ENCODE measurements at regions not wholly inside any gene's neighbourhood (a gene's known extent, or its start where the extent isn't known, plus 50 kb on each side); places are given as distances from the start of the nearest gene placed in this dataset.

DNA sequence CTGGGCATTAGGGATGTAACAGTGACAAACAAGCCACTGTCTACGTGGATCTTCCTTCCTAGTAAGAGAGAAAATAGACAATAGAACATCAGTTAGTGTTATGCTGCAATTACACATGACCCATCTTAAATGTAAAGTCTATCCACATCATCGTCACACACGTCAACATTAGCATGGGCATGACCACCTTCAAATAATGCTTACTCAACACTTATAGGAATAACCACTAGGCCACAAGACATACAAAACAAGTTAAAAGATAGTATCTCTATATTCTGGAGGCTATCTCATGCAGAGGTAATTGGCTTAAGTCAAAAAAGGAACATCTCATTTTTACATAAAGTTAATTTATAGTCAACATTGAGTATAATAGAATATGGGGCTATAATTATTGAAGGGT, 156.5 kb downstream of the MOXD1 start:
- H3K4me3 ChIP-seq (ENCODE audit: low read depth, low read length) = no peak overlapping the region
- TF ChIP-seq, protein P1, sequence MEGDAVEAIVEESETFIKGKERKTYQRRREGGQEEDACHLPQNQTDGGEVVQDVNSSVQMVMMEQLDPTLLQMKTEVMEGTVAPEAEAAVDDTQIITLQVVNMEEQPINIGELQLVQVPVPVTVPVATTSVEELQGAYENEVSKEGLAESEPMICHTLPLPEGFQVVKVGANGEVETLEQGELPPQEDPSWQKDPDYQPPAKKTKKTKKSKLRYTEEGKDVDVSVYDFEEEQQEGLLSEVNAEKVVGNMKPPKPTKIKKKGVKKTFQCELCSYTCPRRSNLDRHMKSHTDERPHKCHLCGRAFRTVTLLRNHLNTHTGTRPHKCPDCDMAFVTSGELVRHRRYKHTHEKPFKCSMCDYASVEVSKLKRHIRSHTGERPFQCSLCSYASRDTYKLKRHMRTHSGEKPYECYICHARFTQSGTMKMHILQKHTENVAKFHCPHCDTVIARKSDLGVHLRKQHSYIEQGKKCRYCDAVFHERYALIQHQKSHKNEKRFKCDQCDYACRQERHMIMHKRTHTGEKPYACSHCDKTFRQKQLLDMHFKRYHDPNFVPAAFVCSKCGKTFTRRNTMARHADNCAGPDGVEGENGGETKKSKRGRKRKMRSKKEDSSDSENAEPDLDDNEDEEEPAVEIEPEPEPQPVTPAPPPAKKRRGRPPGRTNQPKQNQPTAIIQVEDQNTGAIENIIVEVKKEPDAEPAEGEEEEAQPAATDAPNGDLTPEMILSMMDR (IDR thresholded peaks at IDR 0.05; ENCODE audit: low read depth, low read length) = no peak

DNA sequence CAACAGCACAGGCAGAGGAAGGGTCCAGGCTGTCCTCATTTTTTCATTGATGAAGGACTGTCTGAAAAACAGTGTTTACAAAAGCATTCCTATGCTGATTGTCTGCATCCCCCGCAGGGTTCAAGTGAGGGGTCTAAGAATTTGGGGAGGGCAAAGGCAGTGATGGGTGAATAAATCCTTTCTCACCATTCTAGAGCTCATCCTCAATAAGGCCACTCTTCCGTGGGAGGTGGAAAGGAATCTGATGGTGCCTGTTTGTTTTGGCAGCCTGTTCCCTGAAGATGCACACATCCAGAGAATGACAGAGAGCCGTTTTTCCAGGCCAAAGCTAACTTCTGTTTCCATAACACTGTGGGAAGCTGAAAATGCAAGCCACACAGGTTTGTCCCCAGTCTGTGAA, 164.5 kb downstream of the MOXD1 start:
- no peak overlapping the region for H3K4me3 ChIP-seq (ENCODE audit: low read depth, low read length)
- TF ChIP-seq, protein P1 (IDR thresholded peaks at IDR 0.05; ENCODE audit: low read depth, low read length) = no peak

DNA sequence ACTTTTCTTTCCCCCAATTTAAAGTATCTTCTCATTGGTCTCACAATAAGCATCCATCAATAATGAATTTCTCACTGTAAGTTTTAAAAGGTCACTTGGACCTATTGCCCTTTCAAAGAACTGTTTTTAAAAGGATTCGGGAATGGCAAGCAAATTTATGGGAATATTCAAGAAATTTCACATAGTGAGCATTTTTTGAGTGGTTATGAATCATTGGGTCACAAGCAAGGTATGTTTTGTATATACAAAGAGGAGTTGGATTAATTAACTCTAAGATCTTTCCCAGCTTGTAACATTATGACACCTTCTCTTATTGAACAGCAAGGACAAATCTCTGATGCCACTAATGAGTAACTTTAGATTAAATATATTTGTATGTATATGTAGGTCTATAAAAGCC, 165.0 kb downstream of the MOXD1 start:
- H3K4me3 ChIP-seq (ENCODE audit: low read depth, low read length) = no peak overlapping the region
- TF ChIP-seq, protein P1 (IDR thresholded peaks at IDR 0.05; ENCODE audit: low read depth, low read length) = no peak

DNA sequence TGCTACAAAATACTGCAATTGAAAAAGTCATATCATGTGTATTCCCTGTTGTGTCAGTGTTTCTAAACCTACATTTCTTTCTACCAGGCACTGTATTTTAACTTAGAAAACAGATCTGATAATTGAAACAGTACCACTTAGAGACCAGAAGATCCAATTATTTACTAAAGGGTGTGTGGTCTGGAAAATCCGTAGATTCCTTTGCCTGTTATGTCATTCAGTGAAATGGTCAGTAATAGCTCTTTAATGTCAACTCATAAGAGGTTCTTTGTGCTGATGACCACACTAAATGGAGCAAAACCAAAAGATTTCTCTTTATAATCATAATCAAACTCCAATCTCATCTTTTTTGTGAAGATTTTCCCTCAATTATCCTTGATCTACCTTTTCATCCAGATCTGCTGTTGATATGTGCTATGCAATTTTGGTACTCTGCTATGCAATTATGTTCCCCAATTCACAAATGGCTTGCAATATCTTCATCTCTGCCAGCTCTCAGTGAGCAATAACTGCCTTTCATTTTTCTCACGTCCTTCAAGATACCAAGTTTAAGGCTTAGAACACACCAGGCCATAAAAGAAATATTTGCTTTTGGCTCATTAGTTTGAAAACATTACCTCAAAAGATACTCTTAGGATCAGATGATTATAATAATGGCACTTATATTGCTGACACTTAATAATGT, 165.5 kb downstream of the MOXD1 start:
- no peak overlapping the region for H3K4me3 ChIP-seq (ENCODE audit: low read depth, low read length)
- TF ChIP-seq, protein P1 (IDR thresholded peaks at IDR 0.05; ENCODE audit: low read depth, low read length) = no peak

DNA sequence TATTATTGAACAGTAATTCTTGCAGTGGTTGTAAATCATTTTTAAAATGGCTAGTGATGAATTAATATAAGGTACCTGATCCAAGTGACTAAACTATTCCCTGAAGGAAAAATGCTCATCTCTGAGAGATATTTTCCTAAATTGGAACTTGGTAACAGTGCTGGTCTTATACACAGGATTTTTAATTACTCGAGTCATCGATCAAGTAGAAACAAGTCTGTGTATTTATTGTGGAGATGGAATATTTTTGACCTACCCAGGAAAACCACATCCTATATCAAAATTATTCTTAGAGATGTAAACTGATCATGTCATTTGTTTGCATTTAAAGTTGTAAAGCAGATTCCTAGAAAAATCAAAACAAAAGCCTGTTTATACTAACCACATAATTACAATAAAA, 166.9 kb downstream of the MOXD1 start:
- TF ChIP-seq, protein P1 (IDR thresholded peaks at IDR 0.05; ENCODE audit: low read depth, low read length) = no peak
- no peak overlapping the region for H3K4me3 ChIP-seq (ENCODE audit: low read depth, low read length)

DNA sequence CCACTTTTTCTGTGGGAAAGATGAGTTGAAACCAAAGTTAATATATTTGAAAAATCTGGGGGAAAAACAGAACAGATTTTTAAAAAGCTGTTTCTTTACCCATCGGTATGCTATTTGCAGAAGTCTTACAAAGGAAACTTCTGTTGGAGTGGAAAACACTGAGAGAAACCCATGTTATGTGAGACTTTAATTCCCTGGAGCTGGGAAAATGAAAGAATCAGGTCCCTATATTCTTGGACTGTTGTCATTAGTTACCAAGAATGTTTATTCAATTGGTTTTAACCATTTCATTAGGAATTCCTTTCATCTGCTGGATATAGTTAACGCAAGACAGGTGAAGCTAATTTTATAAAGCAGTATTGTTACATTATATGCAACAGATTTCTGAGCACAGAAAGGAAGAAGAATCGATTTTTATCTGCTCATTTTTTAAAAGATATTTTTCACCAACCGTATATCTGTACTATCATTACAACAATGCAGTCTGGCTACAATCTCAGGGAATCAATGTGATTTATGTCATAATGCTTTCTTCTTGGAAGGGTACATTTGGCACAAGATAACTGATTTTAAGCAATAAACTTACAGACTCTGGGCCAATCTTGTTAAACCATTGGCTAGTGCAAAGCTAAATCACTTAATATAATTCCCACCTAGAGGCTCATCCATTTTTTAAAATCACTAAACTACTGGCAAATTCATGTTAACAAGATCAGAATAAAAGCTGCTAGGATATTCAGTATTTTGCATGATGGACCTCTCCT, 170.0 kb downstream of the MOXD1 start:
- TF ChIP-seq, protein P1 (IDR thresholded peaks at IDR 0.05; ENCODE audit: low read depth, low read length) = no peak
- no peak overlapping the region for H3K4me3 ChIP-seq (ENCODE audit: low read depth, low read length)

DNA sequence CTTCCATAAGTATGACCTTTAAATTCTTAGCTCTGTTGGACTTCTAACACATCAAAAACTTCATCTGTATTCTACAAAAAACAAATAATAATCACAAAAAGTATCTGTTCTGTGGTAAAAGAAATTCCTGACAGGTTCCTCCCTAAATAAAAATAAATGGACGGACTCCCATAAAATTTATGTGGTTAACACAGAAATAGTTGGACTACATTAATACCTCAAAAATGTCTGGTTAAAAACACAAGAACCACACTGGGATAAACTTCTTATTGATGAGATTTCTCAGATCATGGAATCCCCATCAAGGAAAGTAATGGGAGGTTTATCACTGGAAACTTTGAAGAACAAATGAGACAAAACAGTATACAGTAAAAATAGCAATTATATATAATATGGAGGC, 172.4 kb downstream of the MOXD1 start:
- TF ChIP-seq, protein P1 (IDR thresholded peaks at IDR 0.05; ENCODE audit: low read depth, low read length) = no peak
- no peak overlapping the region for H3K4me3 ChIP-seq (ENCODE audit: low read depth, low read length)

Measured in WI38 (cell line).